ENCODE measurements at regions not wholly inside any gene's neighbourhood (a gene's known extent, or its start where the extent isn't known, plus 50 kb on each side); places are given as distances from the start of the nearest gene placed in this dataset.

GRCh38 chr3:194256040-194256945 lies 94.8 kb downstream of the CPN2 start:
- DNase-seq (ENCODE audit: low read depth, low spot score) = no peak
- CTCF ChIA-PET = no interaction called here
- Histone ChIP-seq H3K9me3 (ENCODE audit: control insufficient read depth, insufficient read depth, low read length) (no peaks in the 10 kb centered on the region), H3K4me3 (ENCODE audit: low read depth, low read length) (no peak overlapping the region), H3K27me3 (ENCODE audit: control insufficient read depth, insufficient read depth, low read length) (peaks cover 39% of the 10 kb centered on the region), H3K27ac (ENCODE audit: low read depth, low read length) (no peak overlapping the region)
- POLR2A ChIA-PET = no interaction called here
- TF ChIP-seq CTCF (IDR thresholded peaks at IDR 0.05; ENCODE audit: low read depth, low read length) = no peak

GRCh38 chr3:194257151-194257621 lies 93.9 kb downstream of the CPN2 start:
- no peak for DNase-seq (ENCODE audit: low read depth, low spot score)
- Histone ChIP-seq H3K4me3 (ENCODE audit: low read depth, low read length) (no peak overlapping the region), H3K27ac (ENCODE audit: low read depth, low read length) (no peak overlapping the region), H3K9me3 (ENCODE audit: control insufficient read depth, insufficient read depth, low read length) (no peaks in the 10 kb centered on the region), H3K27me3 (ENCODE audit: control insufficient read depth, insufficient read depth, low read length) (peaks cover 30% of the 10 kb centered on the region)
- CTCF ChIA-PET = no interaction called here
- no peak for TF ChIP-seq CTCF (IDR thresholded peaks at IDR 0.05; ENCODE audit: low read depth, low read length)
- POLR2A ChIA-PET = no interaction called here

- no peak for DNase-seq (ENCODE audit: low read depth, low spot score)
- Histone ChIP-seq H3K4me3 (ENCODE audit: low read depth, low read length) (no peak overlapping the region), H3K9me3 (ENCODE audit: control insufficient read depth, insufficient read depth, low read length) (no peaks in the 10 kb centered on the region), H3K27me3 (ENCODE audit: control insufficient read depth, insufficient read depth, low read length) (peaks cover 21% of the 10 kb centered on the region), H3K27ac (ENCODE audit: low read depth, low read length) (no peak overlapping the region)
- ChIA-PET CTCF (interaction anchor here (1.5 kb wide), 1 partner anchor 477 kb away, joined by 3 read pairs; no protein-coding TSS in a partner anchor), POLR2A (no interaction called here)
- TF ChIP-seq CTCF (IDR thresholded peaks at IDR 0.05; ENCODE audit: low read depth, low read length) = no peak
Observed at GRCh38 chr3:194257916-194258668, 93.0 kb downstream of the CPN2 start.

- DNase-seq (ENCODE audit: low read depth, low spot score) = no peak
Observed at GRCh38 chr3:194259982-194260766, 91.0 kb downstream of the CPN2 start.

More at GRCh38 chr3:194259982-194260766, 91.0 kb downstream of the CPN2 start:
- TF ChIP-seq CTCF (IDR thresholded peaks at IDR 0.05; ENCODE audit: low read depth, low read length) = no peak
- ChIA-PET POLR2A (no interaction called here), CTCF (interaction anchor here (1.1 kb wide), 1 partner anchor 55 kb away, joined by 3 read pairs; no protein-coding TSS in a partner anchor)
- Histone ChIP-seq H3K4me3 (ENCODE audit: low read depth, low read length) (no peak overlapping the region), H3K27me3 (ENCODE audit: control insufficient read depth, insufficient read depth, low read length) (peaks cover 19% of the 10 kb centered on the region), H3K9me3 (ENCODE audit: control insufficient read depth, insufficient read depth, low read length) (no peaks in the 10 kb centered on the region), H3K27ac (ENCODE audit: low read depth, low read length) (no peak overlapping the region)
